ENCODE measurements at regions not wholly inside any gene's neighbourhood (a gene's known extent, or its start where the extent isn't known, plus 50 kb on each side); places are given as distances from the start of the nearest gene placed in this dataset.

DNA sequence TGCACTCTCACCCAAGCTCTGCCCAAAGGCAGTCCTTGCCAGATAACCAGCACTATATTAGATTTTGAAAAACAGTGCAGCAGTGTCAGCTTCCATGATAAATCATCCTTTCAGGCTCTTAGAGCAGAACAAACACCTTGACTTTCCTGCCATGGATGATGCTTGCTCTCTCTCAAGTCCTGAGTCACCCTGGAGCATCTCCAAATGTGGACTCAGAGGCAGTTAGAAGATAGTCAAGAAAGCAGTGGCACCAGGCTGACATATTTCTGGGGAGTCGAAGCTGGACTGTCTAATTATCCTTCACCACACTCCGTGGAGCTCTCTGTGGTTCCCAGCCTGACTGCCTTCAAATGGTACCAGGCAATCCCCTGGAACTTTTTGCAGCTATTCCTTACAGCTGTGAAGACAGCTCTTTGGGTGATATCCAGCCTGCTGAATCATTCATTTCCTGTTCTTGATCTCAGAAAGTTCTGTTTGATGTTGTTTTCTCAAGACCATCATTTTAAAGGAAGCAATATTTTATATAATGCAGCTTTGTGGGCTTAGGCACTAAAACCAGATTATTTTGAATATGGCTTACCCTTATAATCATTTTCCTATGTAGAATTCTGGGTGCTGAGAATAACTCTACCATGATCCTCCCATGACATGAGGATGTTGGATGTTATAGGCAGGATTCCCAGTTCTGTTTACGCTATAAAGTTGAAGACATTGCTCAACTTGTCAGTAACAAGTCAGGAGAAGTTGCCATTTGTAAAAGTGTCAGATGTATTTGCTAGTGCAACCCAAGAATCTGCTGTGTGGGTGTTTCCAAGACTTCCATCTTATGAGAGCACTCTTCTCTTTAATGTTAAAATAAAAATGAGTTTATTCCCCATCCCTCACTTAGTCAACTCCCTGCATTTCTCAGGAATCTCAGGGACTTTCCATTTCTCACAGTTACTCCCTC, 233.8 kb downstream of the C7orf25 start:
- TF ChIP-seq, protein P1, sequence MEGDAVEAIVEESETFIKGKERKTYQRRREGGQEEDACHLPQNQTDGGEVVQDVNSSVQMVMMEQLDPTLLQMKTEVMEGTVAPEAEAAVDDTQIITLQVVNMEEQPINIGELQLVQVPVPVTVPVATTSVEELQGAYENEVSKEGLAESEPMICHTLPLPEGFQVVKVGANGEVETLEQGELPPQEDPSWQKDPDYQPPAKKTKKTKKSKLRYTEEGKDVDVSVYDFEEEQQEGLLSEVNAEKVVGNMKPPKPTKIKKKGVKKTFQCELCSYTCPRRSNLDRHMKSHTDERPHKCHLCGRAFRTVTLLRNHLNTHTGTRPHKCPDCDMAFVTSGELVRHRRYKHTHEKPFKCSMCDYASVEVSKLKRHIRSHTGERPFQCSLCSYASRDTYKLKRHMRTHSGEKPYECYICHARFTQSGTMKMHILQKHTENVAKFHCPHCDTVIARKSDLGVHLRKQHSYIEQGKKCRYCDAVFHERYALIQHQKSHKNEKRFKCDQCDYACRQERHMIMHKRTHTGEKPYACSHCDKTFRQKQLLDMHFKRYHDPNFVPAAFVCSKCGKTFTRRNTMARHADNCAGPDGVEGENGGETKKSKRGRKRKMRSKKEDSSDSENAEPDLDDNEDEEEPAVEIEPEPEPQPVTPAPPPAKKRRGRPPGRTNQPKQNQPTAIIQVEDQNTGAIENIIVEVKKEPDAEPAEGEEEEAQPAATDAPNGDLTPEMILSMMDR (IDR thresholded peaks at IDR 0.05; ENCODE audit: insufficient read depth, low read depth, low read length) = no peak
- no peak for TF ChIP-seq EZH2 (IDR thresholded peaks at IDR 0.05; ENCODE audit: insufficient read depth, low read length)

Data from astrocyte (in vitro differentiated cells and primary cell).